Sigmoid colon (tissue), 4 donors: ENCODE measurements at regions not wholly inside any gene's neighbourhood (a gene's known extent, or its start where the extent isn't known, plus 50 kb on each side); places are given as distances from the start of the nearest gene placed in this dataset.

Experiments used
- EP300 ChIP-seq, 4 donors: sonication (generic); formaldehyde crosslinking; IDR thresholded peaks; one replicate each; pipeline ENCODE4 v1.6.1; 2017; ENCODE audit warnings: antibody characterized with exemption in 4 of 4
- POLR2A ChIP-seq, 2 donors: fragments of 450-650 bp; IDR thresholded peaks; one replicate each; pipeline ENCODE4 v1.6.1; 2016; ENCODE audit warnings: antibody characterized with exemption in 2 of 2, mild to moderate bottlenecking in 2 of 2, moderate library complexity in 2 of 2

DNA sequence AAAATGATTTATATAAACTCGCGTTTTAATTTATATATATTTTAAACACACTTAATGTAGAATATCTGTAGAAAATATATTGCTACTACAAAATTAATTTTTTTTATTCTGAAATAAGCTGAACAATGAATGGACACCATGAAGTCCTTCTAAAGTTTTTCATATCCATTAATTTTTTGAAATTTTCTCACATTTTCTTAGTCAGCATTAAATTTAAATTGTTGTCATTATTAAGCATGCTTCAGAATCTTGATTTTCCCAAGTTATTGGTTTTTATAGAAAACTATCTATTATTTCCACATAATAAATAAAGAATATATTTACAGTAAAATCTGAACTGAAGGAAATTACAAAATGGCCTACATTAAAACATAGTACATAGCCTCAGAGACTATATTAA lies 1314.9 kb upstream of the CDH6 start:
- TF ChIP-seq EP300 (IDR thresholded peaks at IDR 0.05): no peak
- no peak for TF ChIP-seq POLR2A (IDR thresholded peaks at IDR 0.05)
